B cell (primary cell): ENCODE measurements at regions not wholly inside any gene's neighbourhood (a gene's known extent, or its start where the extent isn't known, plus 50 kb on each side); places are given as distances from the start of the nearest gene placed in this dataset.

Source experiments
- EZH2 ChIP-seq: IDR thresholded peaks from 2 replicates; pipeline ENCODE4 v1.6.1; 2012; ENCODE audit warnings: borderline replicate concordance, low read depth, mild to moderate bottlenecking, moderate library complexity, low read length; ENCODE audit not compliant: insufficient read depth, poor library complexity, severe bottlenecking
- TF ChIP-seq, protein P1 (sequence below): fragments of 200-600 bp; IDR thresholded peaks from one replicate; pipeline ENCODE4 v1.8.0; 2022; ENCODE audit warnings: antibody characterized with exemption, mild to moderate bottlenecking

DNA sequence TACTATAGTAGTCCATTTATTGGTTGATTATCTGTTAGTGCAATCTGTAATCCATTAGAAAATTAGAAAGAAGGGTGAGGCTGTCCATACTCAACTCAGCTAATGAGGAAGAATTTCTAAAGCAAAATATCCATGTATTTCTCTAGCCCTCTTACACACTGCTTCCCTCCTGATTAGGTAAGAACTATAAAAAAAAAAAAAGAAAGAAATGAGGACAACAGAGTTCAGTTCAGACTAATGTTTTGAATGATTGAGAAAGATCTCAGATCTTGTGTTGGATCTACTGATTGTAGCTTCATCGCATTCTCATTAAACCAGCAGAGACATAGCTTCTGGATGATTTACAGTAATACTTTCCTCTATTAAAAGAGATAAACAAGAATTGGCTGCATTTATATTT lies 233.3 kb downstream of the KLF5 start:
- TF ChIP-seq, protein P1, sequence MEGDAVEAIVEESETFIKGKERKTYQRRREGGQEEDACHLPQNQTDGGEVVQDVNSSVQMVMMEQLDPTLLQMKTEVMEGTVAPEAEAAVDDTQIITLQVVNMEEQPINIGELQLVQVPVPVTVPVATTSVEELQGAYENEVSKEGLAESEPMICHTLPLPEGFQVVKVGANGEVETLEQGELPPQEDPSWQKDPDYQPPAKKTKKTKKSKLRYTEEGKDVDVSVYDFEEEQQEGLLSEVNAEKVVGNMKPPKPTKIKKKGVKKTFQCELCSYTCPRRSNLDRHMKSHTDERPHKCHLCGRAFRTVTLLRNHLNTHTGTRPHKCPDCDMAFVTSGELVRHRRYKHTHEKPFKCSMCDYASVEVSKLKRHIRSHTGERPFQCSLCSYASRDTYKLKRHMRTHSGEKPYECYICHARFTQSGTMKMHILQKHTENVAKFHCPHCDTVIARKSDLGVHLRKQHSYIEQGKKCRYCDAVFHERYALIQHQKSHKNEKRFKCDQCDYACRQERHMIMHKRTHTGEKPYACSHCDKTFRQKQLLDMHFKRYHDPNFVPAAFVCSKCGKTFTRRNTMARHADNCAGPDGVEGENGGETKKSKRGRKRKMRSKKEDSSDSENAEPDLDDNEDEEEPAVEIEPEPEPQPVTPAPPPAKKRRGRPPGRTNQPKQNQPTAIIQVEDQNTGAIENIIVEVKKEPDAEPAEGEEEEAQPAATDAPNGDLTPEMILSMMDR, result no peak
- no peak for TF ChIP-seq EZH2
